Fibroblast of the aortic adventitia (primary cell): ENCODE measurements at regions not wholly inside any gene's neighbourhood (a gene's known extent, or its start where the extent isn't known, plus 50 kb on each side); places are given as distances from the start of the nearest gene placed in this dataset.
"Not testable (repeated sequence)": the region's sequence is repeated elsewhere in the genome, so short reads cannot be mapped to it uniquely, and the experiment has no call there.

Source experiments
- DNase-seq: peaks from one replicate; pipeline ENCODE4 v3.0.0-alpha.2; 2010; ENCODE audit warnings: low read depth
- H3K4me3 ChIP-seq: 2 replicates; pipeline ENCODE4 v1.5.1; 2011; ENCODE audit warnings: low read depth, mild to moderate bottlenecking, control low read depth, low read length, moderate library complexity
- CTCF ChIP-seq: IDR thresholded peaks from 2 replicates; pipeline ENCODE4 v1.5.1; 2011; ENCODE audit warnings: mild to moderate bottlenecking, low read length, control low read depth, inconsistent platforms; ENCODE audit not compliant: insufficient read depth

GRCh38 chr6:86791476-86791875 is 145.9 kb upstream of the HTR1E start:
- H3K4me3 ChIP-seq: no peak overlapping the region
- no peak for TF ChIP-seq CTCF
- DNase-seq: no peak

DNA sequence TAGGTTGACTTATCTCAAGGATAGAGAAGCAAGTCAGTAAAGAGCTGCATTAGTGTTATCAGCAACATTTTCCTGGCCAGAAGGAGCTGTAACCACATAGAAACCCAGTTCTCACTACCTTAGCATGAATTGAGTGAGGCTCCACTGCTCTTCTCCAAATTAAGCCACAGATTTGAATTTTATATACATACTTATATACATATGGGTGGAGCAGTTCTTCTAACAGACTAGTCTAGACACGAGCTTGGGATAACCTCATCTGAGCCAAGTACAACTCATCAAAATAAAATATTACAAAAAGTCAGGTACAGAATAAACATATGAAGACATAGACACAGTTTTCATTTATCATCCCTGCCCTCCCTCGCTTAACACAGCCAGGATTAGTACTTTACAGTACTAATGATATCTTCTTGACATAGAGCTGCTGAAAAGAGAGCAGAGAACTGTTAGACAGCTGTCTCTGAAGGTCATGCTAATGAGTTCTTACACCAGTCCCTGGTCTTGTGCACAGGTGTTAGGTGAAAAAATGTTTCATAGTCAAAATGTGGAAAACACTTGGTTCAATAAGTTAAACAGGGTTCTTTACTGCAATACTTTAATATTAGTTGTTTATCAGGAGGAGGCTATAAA is 147.4 kb upstream of the HTR1E start:
- no peak for TF ChIP-seq CTCF
- no peak overlapping the region for H3K4me3 ChIP-seq
- no peak for DNase-seq

GRCh38 chr6:86782328-86782727 is 155.0 kb upstream of the HTR1E start:
- no peak for DNase-seq
- H3K4me3 ChIP-seq: no peak overlapping the region
- TF ChIP-seq CTCF: no peak

GRCh38 chr6:86780923-86781322 is 156.4 kb upstream of the HTR1E start:
- H3K4me3 ChIP-seq: no peak overlapping the region
- TF ChIP-seq CTCF: no peak
- no peak for DNase-seq

DNA sequence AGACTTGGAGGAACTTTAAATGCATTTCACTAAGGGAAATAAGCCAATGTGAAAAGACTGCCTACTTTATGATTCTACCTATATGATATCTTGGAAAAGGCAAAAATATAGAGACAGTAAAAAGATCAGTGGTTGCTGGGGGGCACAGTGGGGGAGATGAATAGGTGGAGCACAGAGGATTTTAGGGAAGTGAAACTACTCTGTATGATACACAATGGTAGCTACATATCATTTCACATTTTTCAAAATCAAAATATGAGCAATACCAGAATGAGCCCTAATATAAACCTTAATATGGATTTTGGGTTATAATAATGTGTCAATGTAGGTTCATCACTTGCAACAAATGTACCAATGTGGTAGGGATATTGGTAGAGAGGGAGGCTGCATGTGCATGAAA is 161.4 kb upstream of the HTR1E start:
- no peak for DNase-seq
- no peak for TF ChIP-seq CTCF
- H3K4me3 ChIP-seq: no peak overlapping the region

- no peak for DNase-seq
- TF ChIP-seq CTCF: no peak
- H3K4me3 ChIP-seq: no peak overlapping the region
These were observed 172.1 kb upstream of the HTR1E start for GRCh38 chr6:86765211-86765610.

GRCh38 chr6:86759953-86760352 is 177.4 kb upstream of the HTR1E start:
- not testable (repeated sequence) for H3K4me3 ChIP-seq, DNase-seq
